GM21786 (cell line): ENCODE measurements at regions not wholly inside any gene's neighbourhood (a gene's known extent, or its start where the extent isn't known, plus 50 kb on each side); places are given as distances from the start of the nearest gene placed in this dataset.
"Not testable (repeated sequence)": the region's sequence is repeated elsewhere in the genome, so short reads cannot be mapped to it uniquely, and the experiment has no call there.

Source experiments
- ATAC-seq: cut with Tn5 transposase; IDR thresholded peaks from one replicate; pipeline ENCODE4 v1.9.1; 2021; ENCODE audit not compliant: unreplicated experiment

DNA sequence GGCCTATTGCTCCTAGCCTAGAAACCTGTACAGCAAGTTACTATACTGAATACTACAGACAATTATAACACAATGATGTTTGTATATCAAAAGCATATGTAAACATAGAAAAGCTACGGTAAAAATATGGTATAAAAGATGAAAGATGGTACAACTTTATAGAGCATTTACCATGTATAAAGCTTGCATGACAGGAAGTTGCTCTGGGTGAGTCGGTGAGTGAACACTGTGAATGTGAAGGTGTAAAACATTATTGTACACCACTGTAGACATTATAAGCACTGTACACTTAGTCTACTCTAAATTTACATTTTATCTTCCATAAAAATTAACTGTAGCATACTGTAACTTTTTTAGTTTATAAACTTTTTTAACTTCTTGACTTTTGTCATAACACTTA is 674.3 kb upstream of the ZWINT start:
- ATAC-seq, result no peak

DNA sequence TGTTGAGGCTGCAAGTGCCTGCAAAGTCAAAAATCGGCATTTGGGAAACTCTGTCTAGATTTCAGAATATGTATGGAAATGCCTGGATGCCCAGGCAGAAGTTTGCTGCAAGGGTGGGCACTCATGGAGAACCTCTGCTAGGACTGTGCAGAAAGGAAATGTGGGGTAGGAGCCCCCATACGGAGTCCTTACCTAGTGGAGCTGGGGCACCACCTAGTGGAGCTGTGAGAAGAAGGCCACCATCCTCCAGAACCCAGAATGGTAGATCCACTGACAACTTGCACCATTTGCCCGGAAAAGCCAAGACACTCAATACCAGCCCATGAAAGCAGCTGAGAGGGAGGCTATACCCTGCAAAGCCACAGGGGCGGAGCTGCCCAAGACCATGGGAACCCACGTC is 671.2 kb upstream of the ZWINT start:
- ATAC-seq, result not testable (repeated sequence)

DNA sequence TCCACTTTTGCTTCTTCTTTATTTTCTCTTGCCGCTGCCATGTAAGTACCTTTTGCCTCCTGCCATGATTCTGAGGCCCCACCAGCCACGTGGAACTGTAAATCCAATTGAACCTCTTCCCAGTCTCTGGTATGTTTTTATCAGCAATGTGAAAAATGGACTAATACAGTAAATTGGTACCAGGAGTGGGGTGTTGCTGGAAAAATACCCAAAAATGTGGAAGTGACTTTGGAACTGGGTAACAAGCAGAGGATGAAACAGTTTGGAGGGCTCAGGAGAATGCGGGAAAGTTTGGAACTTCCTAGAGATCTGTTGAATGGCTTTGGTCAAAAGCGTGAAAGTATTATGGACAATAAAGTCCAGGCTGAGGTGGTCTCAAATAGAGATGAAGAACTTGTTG is 670.3 kb upstream of the ZWINT start:
- ATAC-seq, result no peak

DNA sequence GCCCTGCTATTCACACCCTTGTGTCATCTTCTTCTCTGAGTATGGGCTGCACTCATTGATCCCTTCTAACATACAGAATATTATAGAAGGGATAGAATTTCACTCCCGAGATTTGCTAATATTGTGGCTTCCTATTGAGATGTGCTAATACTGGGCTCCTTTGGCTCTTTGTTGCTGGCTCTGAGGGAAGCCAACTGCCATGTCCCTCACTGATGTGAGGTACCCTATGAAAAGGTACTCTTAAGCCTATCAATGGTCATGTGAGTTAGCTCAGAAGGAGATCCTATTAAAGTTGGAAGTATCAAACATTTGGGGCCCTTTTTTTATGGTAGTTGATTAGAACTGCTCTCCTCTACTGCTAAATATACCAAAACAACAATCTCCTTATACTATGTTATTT is 665.2 kb upstream of the ZWINT start:
- no peak for ATAC-seq

DNA sequence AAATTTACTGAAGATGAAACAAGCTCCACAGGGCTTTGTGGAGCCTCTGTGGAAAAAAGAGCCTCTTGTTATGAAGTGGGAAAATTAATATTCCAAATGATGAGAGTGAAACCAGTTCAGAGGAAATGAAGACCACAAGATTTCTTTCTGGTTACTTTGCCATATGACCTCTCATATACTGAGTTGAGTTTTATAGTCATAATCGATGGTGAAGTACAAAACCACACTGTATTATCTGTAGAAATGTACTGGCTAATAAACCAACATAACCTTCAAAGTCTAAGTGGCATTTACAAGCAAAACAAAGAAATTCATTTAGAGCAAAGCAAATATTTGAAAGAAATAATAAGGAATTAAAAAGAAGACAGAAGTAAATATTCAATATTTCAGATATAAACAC is 662.6 kb upstream of the ZWINT start:
- ATAC-seq, result no peak

DNA sequence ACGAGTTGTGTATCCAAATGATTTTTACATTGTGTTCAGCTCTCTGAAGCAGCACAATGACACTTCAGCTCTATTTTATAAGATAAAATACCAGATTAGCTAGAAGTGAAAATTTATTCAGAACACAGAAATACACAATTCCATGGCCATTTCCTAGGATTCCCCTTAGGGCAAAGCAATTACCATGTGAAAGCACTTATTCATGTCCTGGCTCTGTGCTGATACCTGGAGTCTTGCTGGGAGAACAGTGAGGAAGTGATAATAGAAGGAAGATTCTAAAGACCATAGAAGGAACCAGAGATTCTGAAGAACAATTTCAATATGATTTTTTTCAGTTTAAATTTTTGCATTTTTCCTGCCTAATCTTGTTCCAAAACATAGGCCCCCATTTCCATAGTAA is 657.4 kb upstream of the ZWINT start:
- ATAC-seq, result no peak

DNA sequence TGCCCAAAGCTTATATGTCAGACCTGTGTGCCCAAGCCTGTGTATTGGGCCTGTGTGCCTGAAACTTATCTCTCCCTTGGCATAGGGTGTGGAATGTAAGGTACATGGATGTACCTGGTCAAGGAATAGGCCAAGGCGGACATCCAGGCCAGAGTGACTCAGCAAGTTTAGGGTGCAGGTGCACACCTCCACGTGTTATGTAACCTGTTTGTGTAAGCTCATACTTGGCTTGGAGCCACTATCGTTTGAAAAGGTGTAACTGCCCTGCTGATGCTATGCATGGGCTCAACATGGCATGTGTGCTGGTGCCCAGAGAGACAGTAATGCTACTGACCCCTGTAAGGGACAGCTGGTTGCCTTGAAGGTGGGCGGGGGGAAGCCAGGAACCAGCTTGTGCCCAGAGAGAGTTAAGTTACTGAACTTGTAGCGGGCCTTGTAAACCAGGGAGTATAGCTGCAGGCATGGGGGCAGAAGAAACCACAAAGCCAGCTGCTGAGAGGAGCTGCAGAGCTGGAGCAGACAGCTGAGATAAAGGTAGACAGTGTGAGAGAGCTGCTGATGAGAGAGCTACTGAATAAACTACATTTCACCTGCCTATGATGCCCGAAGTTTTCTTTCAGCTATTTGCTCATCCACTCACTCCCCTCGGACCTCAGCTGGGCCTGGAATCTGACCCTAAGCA is 656.4 kb upstream of the ZWINT start:
- no peak for ATAC-seq

DNA sequence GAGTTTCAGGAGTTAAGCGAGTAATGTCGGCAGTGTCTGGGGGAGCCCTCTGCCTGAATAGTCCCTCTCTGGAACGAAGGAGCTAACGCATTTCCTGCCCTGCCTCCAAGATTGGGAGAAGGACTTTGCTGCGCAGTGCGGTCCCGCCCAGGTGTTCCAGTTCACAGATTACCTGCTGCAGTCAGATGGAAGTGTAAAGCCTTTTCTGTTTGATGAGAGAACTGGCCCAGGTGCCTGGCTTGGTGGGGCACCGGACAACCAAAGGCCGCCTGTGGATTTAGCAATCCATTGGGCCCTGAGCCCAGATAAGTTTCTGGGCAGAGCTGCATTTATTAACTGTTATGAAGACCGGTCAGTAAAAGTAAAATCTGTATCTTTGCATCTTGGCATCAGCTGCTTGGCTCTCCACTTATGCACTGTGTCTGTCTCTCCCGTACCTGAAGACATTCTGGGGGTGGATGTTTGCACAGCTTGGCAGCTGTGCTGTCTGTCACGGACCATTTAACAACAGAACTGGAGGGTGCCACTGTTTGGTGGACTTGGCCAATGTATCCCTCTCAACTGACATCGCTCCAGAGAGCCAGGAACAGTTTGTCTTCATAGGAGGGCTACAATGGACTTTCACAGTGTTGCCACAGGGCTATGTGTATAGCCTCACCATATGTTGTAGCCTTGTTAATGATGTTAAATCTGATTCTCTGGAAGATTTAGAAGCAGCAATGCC is 654.7 kb upstream of the ZWINT start:
- ATAC-seq, result no peak

DNA sequence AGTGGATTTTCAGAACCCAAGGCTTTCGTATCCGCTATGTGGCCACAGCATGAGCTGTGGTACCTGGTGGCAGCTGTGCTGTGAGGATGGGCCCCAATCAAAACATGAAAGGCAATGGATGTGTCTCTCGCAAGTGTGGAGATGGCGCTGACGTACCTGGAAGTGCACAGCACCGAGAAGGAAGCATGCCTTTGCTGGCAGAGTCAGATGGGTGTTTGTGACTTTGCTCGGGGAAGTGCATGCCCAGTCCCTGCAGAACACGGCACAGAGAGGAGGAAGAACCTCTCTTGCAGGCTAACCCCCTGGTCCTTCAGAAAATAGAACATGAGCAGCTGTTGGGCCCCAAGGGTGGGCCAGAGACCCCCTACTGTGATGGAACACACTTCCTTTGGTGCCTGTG is 654.1 kb upstream of the ZWINT start:
- no peak for ATAC-seq

DNA sequence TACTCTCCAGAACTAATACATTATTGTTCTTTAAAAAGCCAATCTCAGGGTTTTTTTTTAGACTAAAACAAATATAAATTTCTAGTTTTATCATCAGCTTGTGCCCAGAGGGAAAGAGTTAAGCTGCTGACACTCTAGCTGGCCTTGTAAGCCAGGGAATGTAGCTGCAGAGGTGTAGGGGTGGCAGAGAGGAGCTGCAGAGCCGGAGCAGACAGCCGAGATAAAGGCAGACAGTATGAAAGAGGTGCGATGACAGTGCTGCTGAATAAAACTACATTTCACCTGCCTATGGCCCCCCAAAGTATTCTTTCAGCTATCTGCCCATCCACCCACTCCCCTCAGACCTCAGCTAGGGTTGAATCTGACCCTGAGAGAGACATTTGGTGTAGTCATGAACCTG is 653.7 kb upstream of the ZWINT start:
- ATAC-seq, result no peak

DNA sequence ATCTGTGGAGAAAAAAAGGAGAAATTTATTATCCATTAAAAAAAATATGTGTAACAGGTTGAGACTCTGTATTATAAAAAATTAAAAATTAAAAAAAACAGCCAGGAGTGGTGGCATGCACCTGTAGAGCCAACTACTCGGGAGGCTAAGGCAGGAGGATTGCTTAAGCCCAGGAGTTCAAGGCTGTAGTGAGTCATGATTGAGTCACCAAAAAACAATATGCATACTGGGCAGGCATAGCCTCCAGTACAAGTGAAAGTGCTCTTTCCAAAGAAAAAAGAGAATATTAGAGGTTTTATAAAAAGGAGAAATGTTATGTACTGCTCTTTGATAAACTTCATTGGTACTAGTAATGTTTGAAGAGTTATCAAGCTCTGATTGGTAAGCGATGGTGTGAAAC is 647.1 kb upstream of the ZWINT start:
- no peak for ATAC-seq

DNA sequence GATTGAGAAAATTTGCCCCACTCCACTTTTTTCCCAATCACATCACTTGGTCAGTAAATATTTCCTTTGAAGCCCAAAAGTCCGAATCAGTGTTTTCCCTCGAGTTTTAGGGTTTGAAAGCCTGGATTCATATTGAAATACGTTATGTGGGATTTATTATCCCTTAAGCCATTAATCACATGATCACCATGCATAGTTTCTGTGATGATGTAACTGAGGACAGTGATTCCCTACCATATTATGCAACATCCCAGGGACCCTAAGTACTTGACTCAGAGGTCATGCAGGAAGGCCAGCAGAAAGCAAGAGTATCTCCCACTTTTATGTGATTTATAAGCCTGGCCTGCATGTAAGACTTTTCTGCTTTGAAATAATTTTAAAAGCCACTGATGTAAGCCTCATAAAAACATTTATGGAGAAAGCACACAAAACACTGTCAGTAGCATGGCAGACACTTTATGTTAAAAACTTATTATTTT is 630.6 kb upstream of the ZWINT start:
- ATAC-seq, result no peak

DNA sequence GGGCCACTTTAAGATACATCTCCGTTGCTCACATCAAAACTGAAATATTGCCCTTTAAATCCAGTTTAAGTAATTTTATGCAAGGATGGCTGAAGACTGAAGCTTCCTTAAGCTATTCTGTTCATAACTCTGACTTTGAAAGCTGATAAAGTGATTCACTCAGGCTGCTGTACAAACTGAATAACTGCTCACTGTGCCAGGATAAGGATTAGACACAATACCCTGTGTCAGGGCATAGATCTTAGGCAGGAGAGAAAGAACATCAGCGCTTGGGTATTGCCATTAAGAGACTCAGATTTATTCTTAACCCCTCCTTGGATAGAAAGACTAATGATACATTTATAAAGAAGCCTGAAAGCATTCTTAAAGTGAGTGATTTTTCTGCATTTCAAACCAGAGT is 614.5 kb upstream of the ZWINT start:
- no peak for ATAC-seq

DNA sequence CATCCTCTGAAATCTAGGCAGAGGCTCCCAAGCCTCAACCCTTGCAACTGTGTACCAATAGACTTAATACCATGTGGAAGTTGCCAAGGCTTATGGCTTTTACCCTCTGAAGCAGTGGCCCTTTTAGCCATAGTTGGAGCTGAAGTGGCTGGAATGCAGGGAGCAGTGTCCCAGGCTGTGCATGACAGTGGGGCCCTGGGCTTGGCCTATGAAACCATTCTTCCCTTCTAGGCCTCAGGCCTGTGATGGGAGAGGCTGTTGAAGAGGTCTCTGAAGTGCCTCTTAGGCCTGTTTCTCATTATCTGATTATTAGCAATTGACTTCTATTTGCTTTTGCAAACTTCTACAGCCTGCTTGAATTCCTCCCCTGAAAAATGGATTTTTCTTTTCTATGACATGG is 612.7 kb upstream of the ZWINT start:
- ATAC-seq, result no peak

DNA sequence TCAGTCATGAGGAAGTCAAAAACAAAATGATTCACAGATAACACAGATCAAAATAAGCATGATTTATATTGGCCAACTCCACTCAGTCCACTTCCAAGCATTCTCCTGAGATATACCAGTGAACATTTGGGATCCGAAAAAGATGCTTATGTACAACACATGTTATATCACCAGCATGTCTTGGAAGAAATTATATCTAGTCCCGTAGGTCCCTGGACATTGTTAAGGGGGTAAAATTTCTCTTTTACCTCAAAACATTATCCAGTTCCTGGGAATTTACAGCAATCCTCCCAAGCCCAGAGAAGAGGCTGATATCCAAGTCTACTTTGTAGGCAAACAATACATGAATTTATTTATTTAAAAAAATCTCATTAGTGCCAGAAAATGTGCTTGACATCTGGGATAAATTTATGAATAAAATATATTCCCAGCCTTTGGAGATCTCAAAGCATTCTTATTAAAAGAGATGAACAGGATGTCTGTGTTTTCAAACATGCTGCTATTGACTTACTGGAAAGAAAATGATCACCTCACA is 582.2 kb upstream of the ZWINT start:
- no peak for ATAC-seq

DNA sequence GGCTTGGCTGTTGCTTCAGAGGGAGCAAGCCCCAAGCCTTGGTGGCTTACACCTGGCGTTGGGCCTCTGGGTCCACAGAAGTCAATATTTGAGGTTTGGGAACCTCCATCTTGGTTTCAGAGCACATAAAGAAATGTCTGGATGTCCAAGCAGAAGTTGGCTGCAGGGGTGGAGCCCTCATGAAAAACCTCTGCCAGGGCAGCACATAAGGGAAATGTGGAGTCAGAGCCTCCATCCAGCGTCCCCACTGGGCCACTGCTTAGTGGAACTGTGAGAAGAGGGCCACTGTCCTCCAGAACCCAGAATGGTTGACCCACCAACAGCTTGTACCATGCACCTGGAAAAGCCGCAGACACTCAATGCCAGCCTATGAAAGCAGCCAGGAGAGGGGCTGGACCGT is 573.5 kb upstream of the ZWINT start:
- ATAC-seq, result no peak

DNA sequence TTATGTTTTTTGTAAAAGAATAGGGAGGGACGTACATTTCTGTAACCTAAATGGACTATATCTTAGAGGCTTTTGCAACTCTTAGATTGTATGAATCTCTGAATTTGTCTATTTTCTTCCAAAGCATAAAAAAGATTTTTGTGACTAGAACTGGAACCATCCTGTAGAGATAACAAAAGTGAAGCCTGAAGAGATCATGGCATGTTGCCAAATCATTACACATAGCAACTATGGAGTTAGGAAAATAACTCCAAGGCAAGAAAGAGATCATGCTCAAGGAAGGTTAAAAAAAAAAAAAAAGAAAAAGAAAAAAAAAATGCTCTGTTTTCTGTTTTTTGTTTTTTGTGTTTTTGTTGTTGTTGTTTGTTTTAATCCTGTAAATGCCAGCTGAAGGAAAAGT is 567.7 kb upstream of the ZWINT start:
- ATAC-seq, result no peak

DNA sequence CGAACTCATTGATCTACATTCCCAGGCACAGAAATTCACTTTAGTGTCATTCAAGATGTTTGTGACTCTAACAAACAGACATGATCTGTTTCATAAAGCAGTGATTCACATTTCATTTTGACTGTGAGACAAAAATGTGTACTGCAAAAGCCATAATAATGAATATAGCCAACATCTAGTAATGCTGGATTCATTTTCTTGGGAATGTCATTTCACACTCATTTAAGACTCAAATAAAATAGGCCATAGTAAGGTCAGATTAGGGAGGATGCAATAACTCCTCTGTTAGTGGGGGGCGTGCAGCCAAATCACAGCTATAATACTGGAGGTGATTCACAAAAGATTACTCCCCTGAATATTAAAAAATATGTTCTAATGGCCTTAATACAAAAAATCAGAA is 566.6 kb upstream of the ZWINT start:
- ATAC-seq, result no peak

DNA sequence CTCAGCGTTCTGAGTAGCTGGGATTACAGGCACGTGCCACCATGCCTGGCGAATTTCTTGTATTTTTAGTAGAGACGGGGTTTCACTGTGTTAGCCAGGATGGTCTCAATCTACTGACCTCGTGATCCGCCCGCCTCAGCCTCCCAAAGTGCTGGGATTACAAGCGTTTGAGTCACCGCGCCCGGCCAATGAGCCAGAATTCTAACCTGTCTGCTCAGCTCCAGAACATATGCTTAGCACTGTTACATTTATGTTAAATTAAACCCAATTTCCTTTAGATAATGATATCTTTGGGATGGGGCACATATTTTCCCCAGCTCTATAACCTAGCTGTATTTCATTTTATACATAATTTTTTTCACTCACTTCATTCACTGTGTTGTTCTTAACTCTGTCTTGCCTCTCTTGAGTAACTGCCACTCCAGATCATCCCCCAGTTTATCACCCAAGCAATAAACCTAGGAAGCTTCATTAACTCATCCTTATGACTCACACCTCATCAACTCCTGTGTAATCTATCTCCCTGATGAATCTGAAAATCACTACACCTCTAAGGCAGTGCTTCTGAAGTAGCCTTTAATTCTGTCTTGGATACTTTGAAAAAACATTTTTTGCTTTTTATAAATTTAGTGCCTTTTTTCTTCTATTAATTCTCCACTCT is 559.7 kb upstream of the ZWINT start:
- no peak for ATAC-seq

DNA sequence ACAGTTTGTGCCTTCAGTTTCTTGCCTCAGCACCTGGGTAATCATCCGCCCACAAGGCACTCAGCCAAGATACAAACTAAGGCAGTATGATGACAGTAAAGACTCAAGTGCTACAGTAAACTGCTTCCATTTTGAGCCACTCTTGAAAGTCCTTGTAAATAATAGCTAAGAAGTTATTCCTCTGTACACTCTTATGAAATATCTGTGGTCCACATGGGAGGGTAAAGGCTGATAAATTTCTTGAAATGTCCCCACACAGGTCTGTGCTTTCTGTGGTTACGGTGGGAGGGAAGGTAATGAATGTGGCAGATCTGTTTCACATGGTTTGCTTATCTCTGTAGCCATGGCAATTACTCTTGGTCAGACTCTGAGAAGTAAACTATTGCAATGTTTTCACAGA is 551.0 kb upstream of the ZWINT start:
- ATAC-seq, result no peak

DNA sequence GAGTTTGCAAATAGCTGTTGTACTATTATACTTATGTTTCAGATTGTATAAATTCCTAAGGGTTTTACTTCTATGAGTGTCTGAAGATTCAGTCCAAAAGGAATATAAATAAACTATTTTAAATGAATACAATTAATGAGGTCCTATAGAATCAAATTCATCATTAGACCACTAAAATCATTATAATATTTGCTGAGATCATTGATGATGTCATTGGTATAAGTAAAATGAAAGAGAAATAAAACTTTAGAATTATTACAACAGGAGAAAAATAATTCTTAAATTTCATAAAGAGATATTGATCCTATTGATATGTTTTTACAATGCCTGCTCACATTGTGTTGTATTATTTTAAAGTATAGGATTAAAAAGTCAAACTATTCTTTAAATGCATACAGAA is 544.0 kb upstream of the ZWINT start:
- no peak for ATAC-seq

DNA sequence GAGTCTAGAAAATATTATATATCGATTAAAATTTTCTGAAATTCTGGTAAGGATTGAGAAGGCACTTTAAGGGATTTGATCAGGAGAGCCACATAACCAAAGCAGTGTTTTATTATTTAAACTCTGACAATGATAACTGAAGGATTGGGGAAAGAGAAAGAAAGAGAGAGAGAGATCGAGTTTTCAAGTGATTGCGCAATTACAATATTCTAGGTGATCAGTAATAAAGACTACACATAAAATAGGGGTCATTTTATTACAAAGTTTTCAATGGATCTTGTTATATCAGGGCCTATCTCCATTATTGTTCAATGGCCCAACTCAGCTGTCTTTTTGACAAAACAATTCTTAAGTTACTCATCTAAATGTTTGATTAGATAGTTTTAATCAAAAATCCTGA is 541.5 kb upstream of the ZWINT start:
- no peak for ATAC-seq
